G401 (cell line): ENCODE measurements at regions not wholly inside any gene's neighbourhood (a gene's known extent, or its start where the extent isn't known, plus 50 kb on each side); places are given as distances from the start of the nearest gene placed in this dataset.
"Not testable (repeated sequence)": the region's sequence is repeated elsewhere in the genome, so short reads cannot be mapped to it uniquely, and the experiment has no call there.

Experiments used
- DNase-seq: peaks from one replicate; pipeline ENCODE4 v3.0.0-alpha.2; 2015; ENCODE audit warnings: low spot score
- in situ Hi-C: cut with HindIII; loops from 2 replicates; pipeline ENCODE4 v1.10.0; 2016; ENCODE audit warnings: low sequenced_read_pairs, mixed read lengths

DNA sequence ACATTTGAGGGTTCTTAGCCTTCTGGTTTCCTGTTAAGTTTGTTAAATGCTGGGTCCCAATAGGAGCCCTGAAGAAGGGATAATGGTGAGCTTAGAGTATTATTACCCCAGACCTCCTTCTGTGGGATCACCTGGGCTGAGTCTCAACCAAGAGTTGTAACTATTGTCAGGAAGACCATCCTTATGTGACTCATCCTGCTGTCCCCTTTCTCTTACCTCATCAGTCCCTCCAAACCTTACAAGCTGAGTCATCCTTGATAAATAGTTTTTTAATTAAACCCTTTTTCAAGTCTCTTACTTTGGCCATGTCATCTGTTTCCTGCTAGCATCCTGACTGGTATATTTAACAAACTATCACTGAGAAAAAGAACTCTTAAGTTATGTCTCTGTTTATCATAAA, 502.8 kb downstream of the LRRC70 start:
- no peak for DNase-seq
- in situ Hi-C loops: no loop called here

DNA sequence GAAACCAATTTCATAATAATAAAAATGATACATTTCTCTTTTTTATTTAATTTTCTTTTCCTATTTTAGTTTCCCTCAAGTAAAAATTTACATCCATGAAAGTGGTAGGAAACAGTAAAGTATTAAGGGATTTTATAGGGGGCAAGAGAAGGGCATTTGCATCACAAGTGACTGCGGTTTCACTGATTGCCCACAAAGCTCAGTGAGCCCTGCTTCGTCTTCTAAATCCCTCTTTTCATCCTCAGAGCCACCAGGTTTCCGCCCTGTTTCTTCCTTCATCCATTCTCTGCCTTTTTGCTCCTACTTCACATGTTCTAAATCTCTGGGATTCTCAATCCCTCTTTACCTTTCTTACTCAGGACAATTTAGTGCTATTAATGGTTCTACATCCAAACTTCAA, 491.4 kb downstream of the LRRC70 start:
- no peak for DNase-seq
- in situ Hi-C loops: no loop called here

DNA sequence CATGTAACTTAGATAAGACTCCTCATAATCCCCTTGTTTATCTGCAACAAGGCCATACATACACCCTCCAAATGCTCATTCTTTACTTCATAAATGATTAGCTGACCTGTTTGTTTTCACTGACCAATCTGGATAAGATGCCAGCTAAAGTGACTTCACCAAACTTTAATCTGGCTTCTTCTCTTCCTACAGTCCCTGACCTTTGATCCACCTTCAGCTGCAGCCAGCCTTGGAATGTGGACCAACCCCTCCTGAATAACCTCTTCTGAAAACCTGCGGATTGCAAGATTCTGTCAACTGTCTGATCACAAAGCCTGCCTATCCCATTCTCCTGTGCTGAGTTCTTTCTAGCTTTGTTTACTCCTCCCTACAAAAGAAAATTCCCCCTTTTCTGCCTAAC, 476.8 kb downstream of the LRRC70 start:
- DNase-seq: no peak
- in situ Hi-C loops: no loop called here

DNA sequence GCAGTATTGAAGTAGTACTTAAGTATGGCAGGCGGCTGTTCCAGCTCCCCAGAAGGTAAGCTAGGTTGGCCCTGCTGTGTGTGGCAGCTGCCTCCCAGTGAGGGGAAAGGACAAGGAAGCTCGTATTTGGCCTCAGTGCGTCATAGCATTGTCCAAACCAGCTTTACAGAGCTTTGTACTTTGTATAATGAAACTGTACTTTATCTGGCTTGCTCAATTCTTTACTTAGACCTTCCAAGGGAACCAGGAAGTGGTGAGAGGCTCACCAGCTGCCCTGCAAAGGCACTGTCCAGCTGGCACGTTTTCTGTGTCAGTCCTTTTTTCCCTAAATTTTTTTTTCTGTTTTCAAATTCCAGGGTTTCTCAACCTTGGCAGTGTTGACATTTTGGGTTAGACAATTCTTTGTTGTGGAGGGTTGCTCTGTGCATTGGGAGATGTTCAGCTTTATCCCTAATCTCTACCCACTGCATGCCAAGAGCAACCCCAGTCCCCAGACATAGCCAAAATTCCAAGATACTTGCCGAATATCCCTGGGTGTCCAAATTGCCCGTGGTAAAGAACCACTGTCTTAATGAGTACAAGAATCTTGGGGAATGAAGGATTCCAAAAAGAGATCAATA, 474.5 kb downstream of the LRRC70 start:
- no peak for DNase-seq
- in situ Hi-C loops: no loop called here

DNA sequence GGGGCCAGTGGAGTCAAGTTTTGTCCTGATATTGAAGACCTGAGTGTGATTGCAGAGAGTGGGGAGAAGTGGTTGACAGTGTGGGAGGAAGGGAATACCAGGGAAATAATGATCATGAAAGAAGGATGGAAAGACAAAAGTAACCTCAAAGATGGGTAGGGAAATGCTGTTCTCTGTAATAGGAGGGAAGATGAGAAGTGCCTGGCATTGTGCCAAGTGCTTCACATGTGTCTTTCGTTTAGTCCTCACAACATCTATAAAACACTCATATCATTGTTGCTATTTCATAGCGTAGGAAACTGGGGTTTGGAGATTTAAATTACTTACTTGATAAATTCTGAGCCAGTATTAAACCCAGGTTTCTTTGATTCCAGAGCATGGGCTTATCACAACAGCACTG, 472.3 kb downstream of the LRRC70 start:
- no peak for DNase-seq
- in situ Hi-C loops: no loop called here

DNA sequence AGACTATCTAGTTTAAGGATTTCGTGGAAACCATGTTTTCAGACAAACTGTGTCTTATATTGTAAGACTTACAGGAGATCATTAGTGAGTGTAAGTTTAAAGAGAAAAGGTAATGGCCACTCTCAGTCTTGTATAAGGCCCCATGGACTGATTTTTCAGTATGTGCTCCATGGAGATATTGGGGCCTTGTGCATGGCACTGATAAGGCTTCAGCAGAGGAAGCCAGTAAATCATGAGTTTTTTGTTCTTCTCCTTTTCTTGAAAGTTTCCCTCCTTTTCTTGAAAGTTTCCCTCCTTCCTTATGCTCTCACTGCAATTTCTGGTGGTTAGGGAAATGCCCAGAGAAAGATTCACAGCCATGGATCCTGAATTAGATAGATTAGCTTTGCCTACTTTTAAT, 471.3 kb downstream of the LRRC70 start:
- DNase-seq: no peak
- in situ Hi-C loops: no loop called here

DNA sequence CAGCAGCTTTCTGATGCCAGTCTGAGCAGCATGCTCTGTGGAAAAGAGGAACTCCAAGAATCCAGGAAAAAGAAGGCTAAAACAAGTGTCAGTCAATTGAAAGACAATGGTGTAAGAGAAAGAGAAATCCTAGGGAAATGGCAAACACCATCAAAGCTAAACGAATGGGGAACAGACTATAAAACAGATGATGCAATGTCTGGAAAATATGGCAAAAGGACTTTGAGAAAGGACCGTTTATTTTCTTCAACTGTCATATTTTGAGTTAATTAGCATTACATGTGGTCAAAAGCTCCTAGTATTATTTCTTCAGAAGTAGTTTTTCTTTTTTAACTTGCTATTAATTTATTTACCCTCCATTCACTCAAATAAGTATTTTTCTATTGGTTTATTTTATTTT, 465.2 kb downstream of the LRRC70 start:
- no peak for DNase-seq
- in situ Hi-C loops: no loop called here

- DNase-seq: no peak
- in situ Hi-C loops: no loop called here
Measured at GRCh38 chr5:63032343-63032742, 453.7 kb downstream of the LRRC70 start.

DNA sequence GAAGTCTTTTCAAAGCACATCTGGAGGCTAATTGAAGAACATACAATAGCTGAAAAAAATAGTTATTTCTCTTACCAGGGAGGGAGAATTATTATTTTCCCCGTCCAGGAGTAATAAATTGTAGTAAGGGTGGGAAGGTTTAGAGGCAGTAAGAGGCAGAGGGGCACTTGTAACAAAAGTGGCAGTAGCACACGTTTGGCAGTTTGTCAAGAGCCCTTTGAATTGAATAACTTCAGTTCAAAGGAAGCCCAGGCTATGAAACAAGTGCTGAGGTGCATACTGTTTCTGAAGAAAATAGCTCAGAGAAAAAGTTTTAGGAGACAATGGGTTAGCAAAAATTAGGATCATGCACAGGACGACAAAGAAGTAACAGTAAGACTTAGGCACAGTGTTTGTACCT, 451.3 kb downstream of the LRRC70 start:
- no peak for DNase-seq
- in situ Hi-C loops: no loop called here

DNA sequence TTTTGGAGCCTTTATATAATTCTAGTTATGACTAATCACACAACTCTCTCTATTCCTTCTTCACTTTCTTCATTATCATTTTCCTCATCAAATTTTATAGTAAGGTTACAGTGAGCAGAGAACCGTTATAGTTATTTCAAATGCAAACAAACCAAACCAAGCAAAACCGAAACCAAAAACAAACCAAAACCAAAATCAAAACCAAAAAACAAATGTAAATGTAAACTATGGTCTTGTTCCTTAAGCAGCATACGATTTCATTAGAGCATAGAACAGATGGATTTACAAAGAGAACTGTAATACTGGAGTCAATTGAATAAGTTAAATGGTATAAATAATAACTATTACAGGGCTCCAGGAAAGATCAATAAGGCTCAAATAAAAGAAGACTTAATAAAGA, 447.1 kb downstream of the LRRC70 start:
- in situ Hi-C loops: no loop called here
- DNase-seq: no peak

DNA sequence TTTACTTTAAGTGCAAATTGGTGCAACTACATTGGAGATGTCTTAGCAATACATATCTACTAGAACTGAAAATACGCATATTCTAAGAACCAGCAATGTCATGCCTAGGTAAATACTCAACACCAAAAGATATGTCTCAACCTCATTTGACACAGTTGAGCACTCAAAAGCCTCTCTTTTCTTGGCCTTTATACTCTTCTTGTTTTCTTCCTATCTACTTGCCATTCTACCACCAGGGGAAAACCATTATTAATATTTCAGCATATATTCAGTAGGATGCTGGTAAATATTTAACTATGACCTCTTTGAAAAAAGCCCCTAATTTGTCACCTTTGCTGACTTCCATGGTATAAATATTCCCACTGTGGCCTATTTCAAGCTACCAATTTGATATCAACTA, 443.8 kb downstream of the LRRC70 start:
- DNase-seq: no peak
- in situ Hi-C loops: no loop called here

DNA sequence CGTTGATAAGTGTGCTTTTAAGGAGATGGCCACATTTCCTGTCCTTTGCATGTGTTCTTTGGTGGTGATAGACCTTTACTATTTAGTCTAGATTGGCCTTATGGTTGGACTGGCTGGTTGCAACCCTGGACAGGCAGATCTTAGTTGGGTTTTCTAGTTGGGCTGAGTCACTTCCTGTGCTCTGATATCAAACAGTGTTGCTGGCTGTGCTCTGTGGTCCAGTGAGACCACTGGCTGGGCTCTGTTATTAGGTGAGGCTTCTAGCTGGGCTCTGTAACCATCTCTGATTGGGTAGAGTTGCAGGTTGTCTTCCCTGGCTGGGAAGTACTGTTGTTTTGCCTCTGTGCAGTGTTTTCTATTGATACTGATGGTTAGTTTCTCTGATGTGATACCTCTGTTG, 432.5 kb downstream of the LRRC70 start:
- no peak for DNase-seq
- in situ Hi-C loops: no loop called here

DNA sequence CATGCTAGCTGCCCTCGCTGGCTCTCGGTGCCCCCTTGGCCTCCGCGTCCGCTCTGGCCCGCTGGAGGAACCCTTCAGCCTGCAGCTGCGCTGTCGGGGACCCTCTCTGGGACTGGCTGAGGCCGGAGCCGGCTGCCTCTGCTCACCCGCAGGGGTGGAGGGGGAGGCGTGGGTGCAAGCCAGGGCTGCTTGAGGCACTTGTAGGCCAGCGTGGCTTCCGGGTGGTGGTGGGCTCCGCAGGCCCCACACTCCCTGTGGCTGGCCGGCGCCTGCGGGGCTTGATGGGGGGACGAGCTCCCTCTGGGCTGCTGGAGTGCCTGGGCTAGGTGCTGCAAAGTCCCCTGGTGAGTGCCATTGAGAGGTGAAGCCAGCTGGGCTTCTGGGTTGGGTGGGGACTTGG, 429.6 kb downstream of the LRRC70 start:
- in situ Hi-C loops: no loop called here
- no peak for DNase-seq

DNA sequence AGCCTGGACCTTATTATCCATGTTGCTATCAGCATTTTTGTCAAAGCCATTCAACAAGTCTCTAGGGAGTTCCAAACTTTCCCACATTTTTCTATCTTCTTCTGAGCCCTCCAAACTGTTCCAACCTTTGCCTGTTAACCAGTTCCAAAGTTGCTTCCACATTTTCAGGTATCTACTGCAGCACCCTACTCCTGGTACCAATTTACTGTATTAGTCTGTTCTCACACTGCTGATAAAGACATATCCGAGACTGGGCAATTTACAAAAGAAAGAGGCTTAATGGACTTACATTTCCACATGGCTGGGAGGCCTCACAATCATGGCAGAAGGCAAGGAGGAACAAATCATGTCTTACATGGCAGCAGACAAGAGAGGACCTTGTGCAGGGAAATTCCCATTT, 416.2 kb downstream of the LRRC70 start:
- DNase-seq, in situ Hi-C loops: not testable (repeated sequence)

DNA sequence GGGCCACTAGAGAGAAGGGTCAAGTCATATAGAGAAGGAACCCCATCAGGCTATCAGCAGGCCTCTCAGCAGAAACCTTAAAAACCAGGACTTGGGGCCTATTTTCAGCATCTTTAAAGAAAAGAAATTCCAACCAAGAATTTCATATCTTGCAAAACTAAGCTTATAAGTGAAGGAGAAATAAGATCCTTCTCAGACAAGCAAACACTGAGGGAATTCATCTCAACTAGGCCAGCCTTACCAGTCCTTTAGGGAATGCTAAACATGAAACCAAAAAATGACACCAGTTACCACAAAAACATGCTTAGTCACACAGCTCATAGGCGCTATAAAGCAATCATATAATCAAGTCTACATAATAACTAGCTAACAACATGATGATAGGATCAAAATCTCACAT, 407.1 kb downstream of the LRRC70 start:
- no peak for DNase-seq
- in situ Hi-C loops: no loop called here

GRCh38 chr5:62982348-62982747, 403.7 kb downstream of the LRRC70 start:
- in situ Hi-C loops: no loop called here
- no peak for DNase-seq

GRCh38 chr5:62980884-62981283, 402.3 kb downstream of the LRRC70 start:
- in situ Hi-C loops: no loop called here
- DNase-seq: no peak

- DNase-seq: no peak
- in situ Hi-C loops: no loop called here
Measured at GRCh38 chr5:62979472-62979871, 400.9 kb downstream of the LRRC70 start.

DNA sequence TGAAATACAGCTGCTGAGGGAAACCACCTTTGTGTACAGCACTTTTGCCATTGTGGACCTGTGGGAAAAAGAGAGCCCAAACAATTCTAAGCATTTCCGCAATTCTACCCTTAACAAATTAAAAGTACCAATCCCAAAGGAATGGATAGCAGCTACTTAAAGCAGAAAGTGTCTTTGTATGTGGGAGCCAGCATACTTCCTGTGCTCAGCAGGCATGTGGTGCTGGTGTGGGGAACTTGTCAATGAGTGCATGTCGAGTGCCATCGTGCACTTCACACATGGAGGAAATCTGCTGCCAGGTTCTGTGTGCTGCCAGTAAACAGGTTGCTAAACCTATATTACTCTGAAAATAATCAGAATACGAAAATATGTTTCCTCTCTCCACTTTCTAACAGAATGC, 399.0 kb downstream of the LRRC70 start:
- in situ Hi-C loops: no loop called here

GRCh38 chr5:62974623-62975022, 396.0 kb downstream of the LRRC70 start:
- no peak for DNase-seq
- in situ Hi-C loops: no loop called here

More for the DNA sequence above, 399.0 kb downstream of the LRRC70 start:
- DNase-seq: no peak

- in situ Hi-C loops: no loop called here
- no peak for DNase-seq
Measured at GRCh38 chr5:62969409-62970120, 390.9 kb downstream of the LRRC70 start.
